ENCODE measurements at regions not wholly inside any gene's neighbourhood (a gene's known extent, or its start where the extent isn't known, plus 50 kb on each side); places are given as distances from the start of the nearest gene placed in this dataset.
"Not testable (repeated sequence)": the region's sequence is repeated elsewhere in the genome, so short reads cannot be mapped to it uniquely, and the experiment has no call there.

- WGBS (ENCODE audit: insufficient coverage), result no CpG with 5 or more reads among the region's 1 CpG
- no peak for DNase-seq
- Histone ChIP-seq H3K36me3 (ENCODE audit: control insufficient read depth in 4 of 4, insufficient read depth in 4 of 4, low read length in 3 of 4) (no peaks in the 10 kb centered on the region), H3K4me1 (ENCODE audit: control extremely low read depth in 1 of 4, control insufficient read depth in 4 of 4, insufficient read depth in 4 of 4, low read length in 3 of 4) (peaks cover 2 to 36% (median 10%) of the 10 kb centered on the region in 4 experiments), H3K4me3 (ENCODE audit: control insufficient read depth in 1 of 7, extremely low read depth in 1 of 7, insufficient read depth in 4 of 7, low read depth in 2 of 7, low read length in 6 of 7) (no peak overlapping the region), H3K27me3 (replicated peaks in 2 of 5; ENCODE audit: control insufficient read depth in 4 of 5, insufficient read depth in 5 of 5, low read length in 4 of 5) (no peaks in the 10 kb centered on the region), H3K9me3 (ENCODE audit: control extremely low read depth in 1 of 5, control insufficient read depth in 4 of 5, insufficient read depth in 2 of 5, low read depth in 1 of 5, low read length in 4 of 5) (peaks cover 0 to 7% (median 4%) of the 10 kb centered on the region in 5 experiments), H3K27ac (ENCODE audit: insufficient read depth in 1 of 2, low read depth in 1 of 2, low read length in 2 of 2, poor library complexity in 1 of 2, severe bottlenecking in 2 of 2) (no peak overlapping the region)
- CTCF ChIA-PET, result no interaction called here
- POLR2A ChIA-PET, result no interaction called here
Measured at GRCh38 chr13:83151308-83151660, 731.0 kb downstream of the SLITRK1 start.

- peaks cover 2 to 31% (median 10%) of the 10 kb centered on the region in 4 experiments for H3K4me1 ChIP-seq (ENCODE audit: control extremely low read depth in 1 of 4, control insufficient read depth in 4 of 4, insufficient read depth in 4 of 4, low read length in 3 of 4)
- no peak for DNase-seq
- POLR2A ChIA-PET, result no interaction called here
- 100% methylated on average over 4 of the region's 7 CpGs for WGBS (ENCODE audit: insufficient coverage)
- H3K27me3 ChIP-seq (replicated peaks in 2 of 5; ENCODE audit: control insufficient read depth in 4 of 5, insufficient read depth in 5 of 5, low read length in 4 of 5), result no peaks in the 10 kb centered on the region
- no peaks in the 10 kb centered on the region for H3K36me3 ChIP-seq (ENCODE audit: control insufficient read depth in 4 of 4, insufficient read depth in 4 of 4, low read length in 3 of 4)
- no peak overlapping the region for H3K27ac ChIP-seq (ENCODE audit: insufficient read depth in 1 of 2, low read depth in 1 of 2, low read length in 2 of 2, poor library complexity in 1 of 2, severe bottlenecking in 2 of 2)
- no peak overlapping the region for H3K4me3 ChIP-seq (ENCODE audit: control insufficient read depth in 1 of 7, extremely low read depth in 1 of 7, insufficient read depth in 4 of 7, low read depth in 2 of 7, low read length in 6 of 7)
- peaks cover 0 to 7% (median 4%) of the 10 kb centered on the region in 5 experiments for H3K9me3 ChIP-seq (ENCODE audit: control extremely low read depth in 1 of 5, control insufficient read depth in 4 of 5, insufficient read depth in 2 of 5, low read depth in 1 of 5, low read length in 4 of 5)
- CTCF ChIA-PET, result no interaction called here
Measured at GRCh38 chr13:83150616-83151307, 731.5 kb downstream of the SLITRK1 start.

- H3K36me3 ChIP-seq (ENCODE audit: control insufficient read depth in 4 of 4, insufficient read depth in 4 of 4, low read length in 3 of 4), result no peaks in the 10 kb centered on the region
- H3K27ac ChIP-seq (ENCODE audit: insufficient read depth in 1 of 2, low read depth in 1 of 2, low read length in 2 of 2, poor library complexity in 1 of 2, severe bottlenecking in 2 of 2), result no peak overlapping the region
- ChIA-PET CTCF (interaction anchor here (0.6 kb wide), 1 partner anchor 54 kb away, joined by 3 read pairs; no protein-coding TSS in a partner anchor), POLR2A (no interaction called here)
- DNase-seq, result no peak
- H3K4me1 ChIP-seq (ENCODE audit: control extremely low read depth in 1 of 4, control insufficient read depth in 4 of 4, insufficient read depth in 4 of 4, low read length in 3 of 4), result no peaks in the 10 kb centered on the region
- H3K4me3 ChIP-seq (ENCODE audit: control insufficient read depth in 1 of 7, extremely low read depth in 1 of 7, insufficient read depth in 4 of 7, low read depth in 2 of 7, low read length in 6 of 7), result no peak overlapping the region
- H3K27me3 ChIP-seq (replicated peaks in 2 of 5; ENCODE audit: control insufficient read depth in 4 of 5, insufficient read depth in 5 of 5, low read length in 4 of 5), result no peaks in the 10 kb centered on the region
- WGBS (ENCODE audit: insufficient coverage), result 92% methylated on average over 17 of the region's 17 CpGs
- peaks cover 0 to 8% (median 0%) of the 10 kb centered on the region in 5 experiments for H3K9me3 ChIP-seq (ENCODE audit: control extremely low read depth in 1 of 5, control insufficient read depth in 4 of 5, insufficient read depth in 2 of 5, low read depth in 1 of 5, low read length in 4 of 5)
Measured at GRCh38 chr13:83136660-83137059, 745.6 kb downstream of the SLITRK1 start.

GRCh38 chr13:83125791-83126190, 756.5 kb downstream of the SLITRK1 start:
- Histone ChIP-seq H3K36me3 (ENCODE audit: control insufficient read depth in 4 of 4, insufficient read depth in 4 of 4, low read length in 3 of 4) (no peaks in the 10 kb centered on the region), H3K4me3 (ENCODE audit: control insufficient read depth in 1 of 7, extremely low read depth in 1 of 7, insufficient read depth in 4 of 7, low read depth in 2 of 7, low read length in 6 of 7) (no peak overlapping the region), H3K9me3 (ENCODE audit: control extremely low read depth in 1 of 5, control insufficient read depth in 4 of 5, insufficient read depth in 2 of 5, low read depth in 1 of 5, low read length in 4 of 5) (peaks cover 0 to 4% (median 0%) of the 10 kb centered on the region in 5 experiments), H3K27ac (ENCODE audit: insufficient read depth in 1 of 2, low read depth in 1 of 2, low read length in 2 of 2, poor library complexity in 1 of 2, severe bottlenecking in 2 of 2) (no peak overlapping the region), H3K27me3 (replicated peaks in 2 of 5; ENCODE audit: control insufficient read depth in 4 of 5, insufficient read depth in 5 of 5, low read length in 4 of 5) (no peaks in the 10 kb centered on the region), H3K4me1 (ENCODE audit: control extremely low read depth in 1 of 4, control insufficient read depth in 4 of 4, insufficient read depth in 4 of 4, low read length in 3 of 4) (no peaks in the 10 kb centered on the region)
- WGBS (ENCODE audit: insufficient coverage), result no CpG with 5 or more reads among the region's 1 CpG
- DNase-seq, result no peak
- POLR2A ChIA-PET, result no interaction called here
- CTCF ChIA-PET, result no interaction called here

- Histone ChIP-seq H3K4me3 (ENCODE audit: control insufficient read depth in 1 of 7, extremely low read depth in 1 of 7, insufficient read depth in 4 of 7, low read depth in 2 of 7, low read length in 6 of 7) (no peak overlapping the region), H3K27ac (ENCODE audit: insufficient read depth in 1 of 2, low read depth in 1 of 2, low read length in 2 of 2, poor library complexity in 1 of 2, severe bottlenecking in 2 of 2) (no peak overlapping the region), H3K36me3 (ENCODE audit: control insufficient read depth in 4 of 4, insufficient read depth in 4 of 4, low read length in 3 of 4) (no peaks in the 10 kb centered on the region), H3K9me3 (ENCODE audit: control extremely low read depth in 1 of 5, control insufficient read depth in 4 of 5, insufficient read depth in 2 of 5, low read depth in 1 of 5, low read length in 4 of 5) (peaks cover 0 to 2% (median 0%) of the 10 kb centered on the region in 5 experiments), H3K27me3 (replicated peaks in 2 of 5; ENCODE audit: control insufficient read depth in 4 of 5, insufficient read depth in 5 of 5, low read length in 4 of 5) (no peaks in the 10 kb centered on the region), H3K4me1 (ENCODE audit: control extremely low read depth in 1 of 4, control insufficient read depth in 4 of 4, insufficient read depth in 4 of 4, low read length in 3 of 4) (no peaks in the 10 kb centered on the region)
- POLR2A ChIA-PET, result no interaction called here
- CTCF ChIA-PET, result interaction anchor here (0.8 kb wide), 1 partner anchor 108 kb away, joined by 3 read pairs; no protein-coding TSS in a partner anchor
- no peak for DNase-seq
- WGBS (ENCODE audit: insufficient coverage), result 94% methylated on average over 3 of the region's 4 CpGs
Measured at GRCh38 chr13:83121896-83122295, 760.4 kb downstream of the SLITRK1 start.

- ChIA-PET POLR2A (no interaction called here), CTCF (no interaction called here)
- H3K27me3 ChIP-seq (replicated peaks in 2 of 5; ENCODE audit: control insufficient read depth in 4 of 5, insufficient read depth in 5 of 5, low read length in 4 of 5), result no peaks in the 10 kb centered on the region
- no peak for DNase-seq
- no peaks in the 10 kb centered on the region for H3K4me1 ChIP-seq (ENCODE audit: control extremely low read depth in 1 of 4, control insufficient read depth in 4 of 4, insufficient read depth in 4 of 4, low read length in 3 of 4)
- peaks cover 0 to 2% (median 0%) of the 10 kb centered on the region in 5 experiments for H3K9me3 ChIP-seq (ENCODE audit: control extremely low read depth in 1 of 5, control insufficient read depth in 4 of 5, insufficient read depth in 2 of 5, low read depth in 1 of 5, low read length in 4 of 5)
- no peak overlapping the region for H3K27ac ChIP-seq (ENCODE audit: insufficient read depth in 1 of 2, low read depth in 1 of 2, low read length in 2 of 2, poor library complexity in 1 of 2, severe bottlenecking in 2 of 2)
- 86% methylated on average over 1 of the region's 4 CpGs for WGBS (ENCODE audit: insufficient coverage)
- H3K4me3 ChIP-seq (ENCODE audit: control insufficient read depth in 1 of 7, extremely low read depth in 1 of 7, insufficient read depth in 4 of 7, low read depth in 2 of 7, low read length in 6 of 7), result no peak overlapping the region
- H3K36me3 ChIP-seq (ENCODE audit: control insufficient read depth in 4 of 4, insufficient read depth in 4 of 4, low read length in 3 of 4), result no peaks in the 10 kb centered on the region
Measured at GRCh38 chr13:83117046-83117445, 765.2 kb downstream of the SLITRK1 start.

- H3K36me3 ChIP-seq (ENCODE audit: control insufficient read depth in 4 of 4, insufficient read depth in 4 of 4, low read length in 3 of 4); POLR2A ChIA-PET; DNase-seq; H3K9me3 ChIP-seq (ENCODE audit: control extremely low read depth in 1 of 5, control insufficient read depth in 4 of 5, insufficient read depth in 2 of 5, low read depth in 1 of 5, low read length in 4 of 5); CTCF ChIA-PET; H3K4me1 ChIP-seq (ENCODE audit: control extremely low read depth in 1 of 4, control insufficient read depth in 4 of 4, insufficient read depth in 4 of 4, low read length in 3 of 4); H3K4me3 ChIP-seq (ENCODE audit: control insufficient read depth in 1 of 7, extremely low read depth in 1 of 7, insufficient read depth in 4 of 7, low read depth in 2 of 7, low read length in 6 of 7); H3K27me3 ChIP-seq (replicated peaks in 2 of 5; ENCODE audit: control insufficient read depth in 4 of 5, insufficient read depth in 5 of 5, low read length in 4 of 5): not testable (repeated sequence)
- WGBS (ENCODE audit: insufficient coverage), result 94% methylated on average over 2 of the region's 5 CpGs
- peak overlapping the region in 1 of 2 experiments; percentile 34 for H3K27ac ChIP-seq (ENCODE audit: insufficient read depth in 1 of 2, low read depth in 1 of 2, low read length in 2 of 2, poor library complexity in 1 of 2, severe bottlenecking in 2 of 2)
Measured at GRCh38 chr13:83101574-83102247, 780.6 kb downstream of the SLITRK1 start.

All from common myeloid progenitor, CD34-positive (primary cell).